Spleen (tissue), 11 donors: ENCODE measurements at regions not wholly inside any gene's neighbourhood (a gene's known extent, or its start where the extent isn't known, plus 50 kb on each side); places are given as distances from the start of the nearest gene placed in this dataset.

Experiments used
- DNase-seq: peaks from one replicate; pipeline ENCODE4 v3.0.0-alpha.2; 2020
- H3K27ac ChIP-seq, 8 donors: fragments of 200-600 bp; sonication (generic) in 7 of 8; 1 replicate in 4 of 8; 2 replicates in 4 of 8; pipeline versions ENCODE4 v1.5.0 to v1.8.0; 2016 to 2021; ENCODE audit warnings: inconsistent platforms in 4 of 8, mild to moderate bottlenecking in 4 of 8, moderate library complexity in 1 of 8
- H3K27me3 ChIP-seq, 7 donors: fragments of 200-600 bp; sonication (generic) in 6 of 7; replicated peaks in 1 of 7; 1 replicate in 4 of 7; 2 replicates in 3 of 7; pipeline versions ENCODE4 v1.5.0 to v1.8.0; 2016 to 2021; ENCODE audit warnings: inconsistent platforms in 3 of 7, mild to moderate bottlenecking in 1 of 7
- H3K36me3 ChIP-seq, 6 donors: fragments of 200-600 bp; sonication (generic) in 5 of 6; 1 replicate in 4 of 6; 2 replicates in 2 of 6; pipeline versions ENCODE4 v1.5.0 to v1.8.0; 2016 to 2021; ENCODE audit warnings: inconsistent platforms in 2 of 6
- H3K4me1 ChIP-seq, 6 donors: fragments of 200-600 bp; sonication (generic) in 5 of 6; 1 replicate in 3 of 6; 2 replicates in 3 of 6; pipeline versions ENCODE4 v1.5.0 to v1.8.0; 2016 to 2021; ENCODE audit warnings: inconsistent platforms in 3 of 6
- H3K4me3 ChIP-seq, 8 donors: fragments of 200-600 bp; sonication (generic) in 7 of 8; 1 replicate in 4 of 8; 2 replicates in 4 of 8; pipeline versions ENCODE4 v1.5.0 to v1.8.0; 2016 to 2021; ENCODE audit warnings: inconsistent platforms in 4 of 8, mild to moderate bottlenecking in 4 of 8, moderate library complexity in 2 of 8
- H3K9me3 ChIP-seq, 8 donors: fragments of 200-600 bp; sonication (generic) in 7 of 8; 1 replicate in 4 of 8; 2 replicates in 4 of 8; pipeline versions ENCODE4 v1.5.0 to v1.8.0; 2016 to 2021; ENCODE audit warnings: inconsistent platforms in 4 of 8
- POLR2A ChIP-seq, 3 donors: fragments of 450-650 bp; IDR thresholded peaks; one replicate each; pipeline ENCODE4 v1.5.1; 2017; ENCODE audit warnings: antibody characterized with exemption in 3 of 3, mild to moderate bottlenecking in 1 of 3
- POLR2AphosphoS5 ChIP-seq, 3 donors: sonication (generic); formaldehyde crosslinking; IDR thresholded peaks; one replicate each; pipeline ENCODE4 v1.5.1; 2017; ENCODE audit warnings: antibody characterized with exemption in 3 of 3
- whole genome bisulfite sequencing, 5 donors: extraction: QIAGEN DNeasy Blood & Tissue Kit in 3 of 5; methylation state at CpG; one replicate each; pipeline versions ENCODE4 v1.1.5 to v1.1.7; 2013 to 2018; 5-methylcytosine and 5-hydroxymethylcytosine counted together
- intact Hi-C: fragments of 100-400 bp; cut with DNase I; formaldehyde crosslinking; loops from one replicate; pipeline ENCODE4 v1.15.0; 2023; ENCODE audit warnings: low total_unique reads
- TF ChIP-seq, protein P1 (sequence below), 11 experiments: fragments of 200-600 bp in 7 of 11; fragments of 450-650 bp in 4 of 11; sonication (generic) in 4 of 11; IDR thresholded peaks in 8 of 11; conservative IDR thresholded peaks in 3 of 11; 1 replicate in 7 of 11; 2 replicates in 4 of 11; pipeline versions ENCODE4 v1.4.0 to v1.8.0; 2016 to 2021; ENCODE audit warnings: antibody characterized with exemption in 11 of 11, inconsistent platforms in 4 of 11, mild to moderate bottlenecking in 1 of 11
- donor health status: healthy with polysubstance abuse.
- donor health status: DM: no; HTN: no; CAD: no; lungs with moderate emphysema.
- donor health status: DM: no; HTN: no; CAD: no.
- donor health status: Bipolar disorder and iron deficiency.
- donor health status: healthy.
- donor health status: DM: no; HTN: no; CAD: no.
- donor health status: DM: yes; HTN: yes; CAD: no.

DNA sequence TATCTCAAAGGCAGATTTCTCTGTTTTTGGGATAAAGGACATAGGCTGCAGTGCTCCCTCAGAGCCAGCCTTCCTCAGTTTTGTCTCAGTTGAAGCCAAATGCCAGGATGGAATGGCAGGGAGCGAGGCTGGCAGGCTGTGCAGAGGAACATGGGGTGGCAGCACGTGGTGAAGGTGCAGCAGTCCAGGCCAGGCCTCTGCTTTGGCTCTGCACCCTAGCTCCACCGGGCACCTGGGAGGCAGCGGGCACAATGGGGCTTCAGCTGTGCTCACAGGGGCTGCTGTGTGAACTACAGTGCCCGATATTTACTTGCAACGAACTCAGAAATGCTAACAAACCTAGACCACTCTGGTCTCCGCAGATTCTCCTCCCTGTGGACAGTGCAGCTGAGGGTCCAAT is 319.6 kb downstream of the ZNF326 start:
- Histone ChIP-seq H3K27ac (no peak overlapping the region), H3K4me1 (no peaks in the 10 kb centered on the region), H3K27me3 (no peaks in the 10 kb centered on the region), H3K9me3 (no peaks in the 10 kb centered on the region), H3K4me3 (no peak overlapping the region), H3K36me3 (no peaks in the 10 kb centered on the region)
- intact Hi-C loops: no loop called here
- WGBS, 5 donors: 69 to 88% (median 86%) methylated on average over 7 of the region's 7 CpGs
- TF ChIP-seq POLR2A (IDR thresholded peaks at IDR 0.05) (no peak), POLR2AphosphoS5 (IDR thresholded peaks at IDR 0.05) (no peak)
- TF ChIP-seq, protein P1, sequence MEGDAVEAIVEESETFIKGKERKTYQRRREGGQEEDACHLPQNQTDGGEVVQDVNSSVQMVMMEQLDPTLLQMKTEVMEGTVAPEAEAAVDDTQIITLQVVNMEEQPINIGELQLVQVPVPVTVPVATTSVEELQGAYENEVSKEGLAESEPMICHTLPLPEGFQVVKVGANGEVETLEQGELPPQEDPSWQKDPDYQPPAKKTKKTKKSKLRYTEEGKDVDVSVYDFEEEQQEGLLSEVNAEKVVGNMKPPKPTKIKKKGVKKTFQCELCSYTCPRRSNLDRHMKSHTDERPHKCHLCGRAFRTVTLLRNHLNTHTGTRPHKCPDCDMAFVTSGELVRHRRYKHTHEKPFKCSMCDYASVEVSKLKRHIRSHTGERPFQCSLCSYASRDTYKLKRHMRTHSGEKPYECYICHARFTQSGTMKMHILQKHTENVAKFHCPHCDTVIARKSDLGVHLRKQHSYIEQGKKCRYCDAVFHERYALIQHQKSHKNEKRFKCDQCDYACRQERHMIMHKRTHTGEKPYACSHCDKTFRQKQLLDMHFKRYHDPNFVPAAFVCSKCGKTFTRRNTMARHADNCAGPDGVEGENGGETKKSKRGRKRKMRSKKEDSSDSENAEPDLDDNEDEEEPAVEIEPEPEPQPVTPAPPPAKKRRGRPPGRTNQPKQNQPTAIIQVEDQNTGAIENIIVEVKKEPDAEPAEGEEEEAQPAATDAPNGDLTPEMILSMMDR (IDR thresholded peaks at IDR 0.05 in 8 of 11, conservative IDR thresholded peaks at IDR 0.05 in 3 of 11): no peak
- no peak for DNase-seq

GRCh38 chr1:90313778-90314177 is 318.9 kb downstream of the ZNF326 start:
- no peak overlapping the region for H3K27ac ChIP-seq
- TF ChIP-seq POLR2AphosphoS5 (IDR thresholded peaks at IDR 0.05): no peak
- TF ChIP-seq, protein P1 (IDR thresholded peaks at IDR 0.05 in 8 of 11, conservative IDR thresholded peaks at IDR 0.05 in 3 of 11): no peak
- no peak for TF ChIP-seq POLR2A (IDR thresholded peaks at IDR 0.05)
- intact Hi-C loops: no loop called here
- no peak overlapping the region for H3K4me3 ChIP-seq
- 75 to 92% (median 86%) methylated on average over 3 of the region's 3 CpGs for WGBS, 5 donors
- H3K4me1 ChIP-seq: no peaks in the 10 kb centered on the region
- DNase-seq: no peak
- no peaks in the 10 kb centered on the region for H3K27me3 ChIP-seq
- H3K9me3 ChIP-seq: no peaks in the 10 kb centered on the region
- no peaks in the 10 kb centered on the region for H3K36me3 ChIP-seq

- no peaks in the 10 kb centered on the region for H3K27me3 ChIP-seq
- no peaks in the 10 kb centered on the region for H3K36me3 ChIP-seq
- no peak overlapping the region for H3K4me3 ChIP-seq
- no peaks in the 10 kb centered on the region for H3K4me1 ChIP-seq
- H3K9me3 ChIP-seq: peaks cover 0 to 17% (median 11%) of the 10 kb centered on the region in 8 donors
- H3K27ac ChIP-seq: no peak overlapping the region
- 85 to 90% (median 88%) methylated on average over 5 of the region's 5 CpGs for WGBS, 5 donors
- intact Hi-C loops: no loop called here
- DNase-seq: no peak
- TF ChIP-seq POLR2A (IDR thresholded peaks at IDR 0.05) (no peak), POLR2AphosphoS5 (IDR thresholded peaks at IDR 0.05) (no peak)
- TF ChIP-seq, protein P1 (IDR thresholded peaks at IDR 0.05 in 8 of 11, conservative IDR thresholded peaks at IDR 0.05 in 3 of 11): no peak
Measured at GRCh38 chr1:90309806-90310205, 314.9 kb downstream of the ZNF326 start.

GRCh38 chr1:90308421-90308820 is 313.5 kb downstream of the ZNF326 start:
- TF ChIP-seq POLR2AphosphoS5 (IDR thresholded peaks at IDR 0.05): no peak
- TF ChIP-seq, protein P1 (IDR thresholded peaks at IDR 0.05 in 8 of 11, conservative IDR thresholded peaks at IDR 0.05 in 3 of 11): no peak
- no peak for TF ChIP-seq POLR2A (IDR thresholded peaks at IDR 0.05)

More at GRCh38 chr1:90308421-90308820, 313.5 kb downstream of the ZNF326 start:
- H3K9me3 ChIP-seq: peaks cover 0 to 17% (median 11%) of the 10 kb centered on the region in 8 donors
- H3K27ac ChIP-seq: no peak overlapping the region
- DNase-seq: no peak
- no peaks in the 10 kb centered on the region for H3K36me3 ChIP-seq
- intact Hi-C loops: no loop called here
- H3K4me1 ChIP-seq: no peaks in the 10 kb centered on the region
- 60 to 91% (median 81%) methylated on average over 1 of the region's 1 CpG for WGBS, 5 donors
- H3K4me3 ChIP-seq: no peak overlapping the region
- no peaks in the 10 kb centered on the region for H3K27me3 ChIP-seq
